GM10266 (cell line): ENCODE measurements at regions not wholly inside any gene's neighbourhood (a gene's known extent, or its start where the extent isn't known, plus 50 kb on each side); places are given as distances from the start of the nearest gene placed in this dataset.

Source experiments
- DNase-seq: peaks from one replicate; pipeline ENCODE4 v3.0.0; 2012; ENCODE audit errors: extremely low spot score
- TF ChIP-seq, protein P1 (sequence below): IDR thresholded peaks from 2 replicates; pipeline ENCODE4 v1.5.1; 2012; ENCODE audit warnings: mild to moderate bottlenecking, low read depth; ENCODE audit not compliant: control insufficient read depth, insufficient read depth; ENCODE audit errors: missing control alignments

DNA sequence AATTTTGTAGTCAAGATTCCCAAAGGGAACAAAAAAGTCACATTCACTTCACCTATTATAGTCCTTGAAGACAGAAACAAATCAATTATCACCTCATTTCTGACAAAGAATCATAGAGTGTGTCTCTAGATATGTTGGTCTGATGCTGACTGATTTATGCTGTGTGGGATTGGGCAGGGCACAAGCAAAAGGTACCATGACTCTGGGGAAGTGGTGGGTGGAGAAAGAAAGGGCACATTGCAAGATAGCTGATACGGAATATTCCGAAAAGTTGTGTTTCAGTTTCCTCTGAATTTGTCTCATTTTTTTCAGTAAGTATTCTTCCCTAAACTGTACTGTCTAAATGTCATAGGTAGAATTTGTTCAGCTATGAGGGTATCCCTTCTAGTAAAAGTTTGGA, 268.0 kb downstream of the MREG start:
- DNase-seq = no peak
- TF ChIP-seq, protein P1, sequence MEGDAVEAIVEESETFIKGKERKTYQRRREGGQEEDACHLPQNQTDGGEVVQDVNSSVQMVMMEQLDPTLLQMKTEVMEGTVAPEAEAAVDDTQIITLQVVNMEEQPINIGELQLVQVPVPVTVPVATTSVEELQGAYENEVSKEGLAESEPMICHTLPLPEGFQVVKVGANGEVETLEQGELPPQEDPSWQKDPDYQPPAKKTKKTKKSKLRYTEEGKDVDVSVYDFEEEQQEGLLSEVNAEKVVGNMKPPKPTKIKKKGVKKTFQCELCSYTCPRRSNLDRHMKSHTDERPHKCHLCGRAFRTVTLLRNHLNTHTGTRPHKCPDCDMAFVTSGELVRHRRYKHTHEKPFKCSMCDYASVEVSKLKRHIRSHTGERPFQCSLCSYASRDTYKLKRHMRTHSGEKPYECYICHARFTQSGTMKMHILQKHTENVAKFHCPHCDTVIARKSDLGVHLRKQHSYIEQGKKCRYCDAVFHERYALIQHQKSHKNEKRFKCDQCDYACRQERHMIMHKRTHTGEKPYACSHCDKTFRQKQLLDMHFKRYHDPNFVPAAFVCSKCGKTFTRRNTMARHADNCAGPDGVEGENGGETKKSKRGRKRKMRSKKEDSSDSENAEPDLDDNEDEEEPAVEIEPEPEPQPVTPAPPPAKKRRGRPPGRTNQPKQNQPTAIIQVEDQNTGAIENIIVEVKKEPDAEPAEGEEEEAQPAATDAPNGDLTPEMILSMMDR = no peak

DNA sequence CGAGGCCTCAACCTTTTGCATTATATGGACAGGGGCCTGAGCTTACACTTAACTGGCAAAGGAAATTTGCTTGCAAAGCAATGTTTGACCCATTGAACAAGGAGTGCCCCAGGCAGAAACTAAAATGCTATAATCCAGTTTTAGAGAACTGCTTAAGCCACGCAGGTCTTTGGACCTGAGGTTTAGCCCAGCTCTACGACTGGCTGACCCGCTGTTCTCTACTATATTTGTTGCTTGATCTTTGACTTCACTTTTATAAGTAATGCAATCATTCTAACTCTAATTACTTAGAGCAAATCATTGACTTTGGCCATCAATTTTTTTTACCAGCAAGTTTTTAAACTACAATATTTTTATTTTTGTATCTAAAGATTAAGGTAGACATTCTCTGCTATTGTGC, 268.8 kb downstream of the MREG start:
- TF ChIP-seq, protein P1 = no peak
- DNase-seq = no peak

DNA sequence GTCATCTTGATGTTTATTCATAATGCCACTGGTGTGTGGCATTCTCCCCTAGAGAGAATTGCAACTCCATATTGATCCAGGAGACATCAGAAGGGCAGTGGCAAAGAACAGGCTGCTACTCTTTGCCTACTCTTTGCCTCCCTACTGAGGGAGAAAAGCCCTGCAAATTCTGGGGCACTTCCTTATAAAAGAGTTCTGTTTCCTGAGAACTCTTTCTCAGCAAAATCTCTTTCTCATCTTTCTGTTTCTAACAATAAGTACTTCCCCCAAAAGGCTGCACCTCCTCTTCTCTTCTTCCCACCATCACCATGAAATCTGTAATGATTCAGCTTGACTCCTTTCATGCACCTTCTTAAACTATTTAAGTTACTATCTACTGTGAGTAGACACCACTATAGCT, 270.3 kb downstream of the MREG start:
- no peak for DNase-seq
- TF ChIP-seq, protein P1 = no peak

DNA sequence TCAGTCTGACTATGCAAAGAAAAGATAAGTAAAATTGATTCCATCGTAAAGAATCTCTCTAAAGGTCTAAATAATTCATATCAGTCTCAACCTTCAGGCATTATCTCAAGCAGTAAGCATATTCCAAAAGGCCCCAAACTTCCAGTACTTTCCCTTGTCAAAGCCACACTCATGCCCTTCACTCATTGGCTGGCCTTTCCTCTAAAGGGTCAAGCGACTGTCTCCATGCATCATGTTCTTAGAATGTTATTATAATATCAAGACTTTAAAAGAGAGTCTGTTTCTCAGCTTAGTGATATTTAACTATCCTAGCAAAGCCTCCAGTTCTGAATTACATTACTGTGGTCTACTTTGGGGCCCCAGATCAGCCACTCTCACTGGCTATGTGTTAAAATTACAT, 271.3 kb downstream of the MREG start:
- TF ChIP-seq, protein P1 = no peak
- no peak for DNase-seq

DNA sequence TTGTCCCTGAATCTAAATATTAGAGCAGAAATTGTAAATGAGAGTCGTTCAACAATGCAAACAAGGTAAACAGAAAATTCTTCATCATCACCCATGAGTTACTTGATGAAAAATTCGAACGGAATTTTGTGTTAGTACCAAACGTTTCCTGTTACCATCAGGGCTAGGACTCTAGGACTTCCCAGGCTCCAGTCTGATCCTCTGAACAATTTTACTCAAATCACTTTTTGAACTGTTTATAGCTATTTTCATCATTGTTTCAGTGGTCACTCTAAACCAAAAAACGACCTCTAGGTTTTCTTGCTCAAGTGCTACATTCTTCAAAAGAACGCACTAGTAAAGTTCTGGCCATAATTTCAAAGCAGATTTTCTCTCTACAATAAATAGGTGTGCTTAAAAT, 273.3 kb downstream of the MREG start:
- TF ChIP-seq, protein P1 = no peak

DNA sequence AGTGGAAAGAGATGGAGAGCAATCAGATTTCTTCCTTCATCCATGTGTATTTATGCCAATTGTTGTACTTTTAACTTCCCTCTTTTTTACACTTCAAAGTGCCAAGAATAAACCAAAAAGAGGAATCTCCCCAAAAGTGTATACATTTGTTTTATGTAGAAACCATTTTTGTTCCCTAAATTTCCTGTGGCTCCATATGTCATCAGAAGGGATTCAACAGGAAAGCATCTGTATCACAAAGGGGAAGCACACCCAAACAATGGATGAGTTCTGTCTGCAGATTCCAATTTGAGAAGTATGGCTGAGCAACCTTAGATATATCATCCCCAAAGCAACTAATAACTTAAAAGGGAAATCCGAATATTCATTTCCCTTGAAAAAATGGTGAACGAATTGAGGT, 275.0 kb downstream of the MREG start:
- no peak for DNase-seq
- TF ChIP-seq, protein P1 = no peak

More for the DNA sequence above, 273.3 kb downstream of the MREG start:
- DNase-seq = no peak

DNA sequence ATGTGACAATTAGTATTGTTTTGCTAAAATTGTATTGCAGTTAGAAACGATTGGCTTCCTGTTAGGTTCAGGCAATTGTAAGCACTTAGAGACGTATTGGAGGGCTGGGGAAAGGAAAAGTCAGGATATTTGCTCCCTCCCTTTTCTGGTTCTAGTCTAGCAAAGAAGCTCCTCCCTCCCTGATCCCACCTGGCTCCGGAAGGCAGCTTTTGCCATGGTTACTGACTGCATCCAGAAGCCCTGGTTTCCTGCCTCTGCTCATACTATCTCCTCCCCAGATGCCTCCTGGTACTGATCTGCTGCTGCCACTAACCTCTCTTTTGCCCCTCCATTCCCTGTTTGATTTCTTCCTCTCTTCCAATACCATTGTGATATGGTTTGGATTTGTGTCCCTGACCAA, 275.9 kb downstream of the MREG start:
- TF ChIP-seq, protein P1 = no peak
- no peak for DNase-seq
